Thoracic aorta (tissue), 2 donors: ENCODE measurements at regions not wholly inside any gene's neighbourhood (a gene's known extent, or its start where the extent isn't known, plus 50 kb on each side); places are given as distances from the start of the nearest gene placed in this dataset.

Experiments used
- ATAC-seq: fragments of 150-250 bp; one replicate; pipeline ENCODE4 v1.8.0; 2017; ENCODE audit warnings: low read depth; ENCODE audit not compliant: insufficient number of reproducible peaks, low FRiP score
- DNase-seq: peaks from one replicate; pipeline ENCODE4 v3.0.0-alpha.2; 2020; ENCODE audit warnings: low spot score
- H3K27ac ChIP-seq, 2 donors: fragments of 200-600 bp; sonication (generic); 1 replicate in 1 of 2; 2 replicates in 1 of 2; pipeline ENCODE4 v1.5.1; 2016; ENCODE audit warnings: mild to moderate bottlenecking in 2 of 2, moderate library complexity in 2 of 2
- H3K27me3 ChIP-seq: fragments of 200-600 bp; sonication (generic); replicated peaks from 2 replicates; pipeline ENCODE4 v1.6.0; 2016; ENCODE audit warnings: mild to moderate bottlenecking; ENCODE audit not compliant: insufficient read depth
- H3K36me3 ChIP-seq: fragments of 200-600 bp; sonication (generic); one replicate; pipeline ENCODE4 v1.5.1; 2016
- H3K4me1 ChIP-seq, 2 donors: fragments of 200-600 bp; sonication (generic); 1 replicate in 1 of 2; 2 replicates in 1 of 2; pipeline versions ENCODE4 v1.5.1 to v1.6.0; 2016; ENCODE audit warnings: low read depth in 2 of 2, mild to moderate bottlenecking in 1 of 2; ENCODE audit not compliant: control insufficient read depth in 1 of 2
- H3K4me3 ChIP-seq: fragments of 200-600 bp; sonication (generic); 2 replicates; pipeline ENCODE4 v1.5.1; 2016; ENCODE audit warnings: mild to moderate bottlenecking
- H3K9me3 ChIP-seq: fragments of 200-600 bp; sonication (generic); 2 replicates; pipeline ENCODE4 v1.5.1; 2016
- TF ChIP-seq, protein P1 (sequence below): fragments of 200-600 bp; sonication (generic); IDR thresholded peaks from one replicate; pipeline ENCODE4 v1.5.1; 2019; ENCODE audit warnings: antibody characterized with exemption

DNA sequence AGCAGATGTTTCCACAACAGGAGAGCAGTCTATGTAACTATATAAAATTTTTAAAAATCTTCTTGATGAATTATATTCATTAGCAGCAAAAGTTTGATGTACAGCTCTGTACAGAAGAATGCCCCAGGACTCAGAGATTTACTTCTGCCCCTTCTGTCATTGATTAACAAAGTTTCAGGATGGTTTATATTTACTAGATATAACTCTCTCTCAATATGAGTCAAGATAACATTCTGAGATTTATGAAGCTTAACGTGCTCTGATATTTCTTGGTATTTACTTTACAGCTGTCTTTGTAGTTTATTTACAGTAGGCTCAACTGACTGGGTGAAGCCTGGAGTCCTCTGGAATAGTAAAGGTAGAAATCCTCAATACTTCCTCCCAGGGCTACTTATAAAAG is 93.6 kb upstream of the HNMT start:
- H3K4me3 ChIP-seq, result no peak overlapping the region
- no peaks in the 10 kb centered on the region for H3K9me3 ChIP-seq

DNA sequence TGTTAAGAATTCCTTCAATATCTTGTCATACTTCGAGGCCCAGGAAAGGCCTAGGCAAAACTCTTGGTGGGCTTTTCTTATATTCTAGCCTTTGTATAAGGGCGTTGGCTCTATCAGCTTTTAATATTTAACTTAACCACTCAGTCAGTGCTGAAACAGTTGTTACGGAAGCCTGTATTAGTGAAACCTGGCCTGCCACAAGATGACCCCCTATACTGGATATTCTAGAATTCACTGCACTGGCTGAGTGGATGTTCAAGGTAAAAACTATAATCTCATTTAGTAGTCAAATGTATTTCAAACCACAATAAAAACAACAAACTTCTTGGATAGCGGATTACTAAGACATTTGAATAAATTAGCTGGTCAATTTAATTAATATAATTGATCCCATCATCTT is 91.7 kb upstream of the HNMT start:
- Histone ChIP-seq H3K27me3 (no peaks in the 10 kb centered on the region), H3K4me3 (no peak overlapping the region), H3K9me3 (no peaks in the 10 kb centered on the region), H3K36me3 (no peaks in the 10 kb centered on the region), H3K4me1 (no peaks in the 10 kb centered on the region), H3K27ac (no peak overlapping the region)
- TF ChIP-seq, protein P1, sequence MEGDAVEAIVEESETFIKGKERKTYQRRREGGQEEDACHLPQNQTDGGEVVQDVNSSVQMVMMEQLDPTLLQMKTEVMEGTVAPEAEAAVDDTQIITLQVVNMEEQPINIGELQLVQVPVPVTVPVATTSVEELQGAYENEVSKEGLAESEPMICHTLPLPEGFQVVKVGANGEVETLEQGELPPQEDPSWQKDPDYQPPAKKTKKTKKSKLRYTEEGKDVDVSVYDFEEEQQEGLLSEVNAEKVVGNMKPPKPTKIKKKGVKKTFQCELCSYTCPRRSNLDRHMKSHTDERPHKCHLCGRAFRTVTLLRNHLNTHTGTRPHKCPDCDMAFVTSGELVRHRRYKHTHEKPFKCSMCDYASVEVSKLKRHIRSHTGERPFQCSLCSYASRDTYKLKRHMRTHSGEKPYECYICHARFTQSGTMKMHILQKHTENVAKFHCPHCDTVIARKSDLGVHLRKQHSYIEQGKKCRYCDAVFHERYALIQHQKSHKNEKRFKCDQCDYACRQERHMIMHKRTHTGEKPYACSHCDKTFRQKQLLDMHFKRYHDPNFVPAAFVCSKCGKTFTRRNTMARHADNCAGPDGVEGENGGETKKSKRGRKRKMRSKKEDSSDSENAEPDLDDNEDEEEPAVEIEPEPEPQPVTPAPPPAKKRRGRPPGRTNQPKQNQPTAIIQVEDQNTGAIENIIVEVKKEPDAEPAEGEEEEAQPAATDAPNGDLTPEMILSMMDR, result no peak
- DNase-seq, result no peak
- ATAC-seq, result no peak

More for the DNA sequence above, 93.6 kb upstream of the HNMT start:
- DNase-seq (no peak), ATAC-seq (no peak)
- H3K27ac ChIP-seq, result no peak overlapping the region
- H3K36me3 ChIP-seq, result no peaks in the 10 kb centered on the region
- H3K27me3 ChIP-seq, result no peaks in the 10 kb centered on the region
- TF ChIP-seq, protein P1, result no peak
- H3K4me1 ChIP-seq, result no peaks in the 10 kb centered on the region

DNA sequence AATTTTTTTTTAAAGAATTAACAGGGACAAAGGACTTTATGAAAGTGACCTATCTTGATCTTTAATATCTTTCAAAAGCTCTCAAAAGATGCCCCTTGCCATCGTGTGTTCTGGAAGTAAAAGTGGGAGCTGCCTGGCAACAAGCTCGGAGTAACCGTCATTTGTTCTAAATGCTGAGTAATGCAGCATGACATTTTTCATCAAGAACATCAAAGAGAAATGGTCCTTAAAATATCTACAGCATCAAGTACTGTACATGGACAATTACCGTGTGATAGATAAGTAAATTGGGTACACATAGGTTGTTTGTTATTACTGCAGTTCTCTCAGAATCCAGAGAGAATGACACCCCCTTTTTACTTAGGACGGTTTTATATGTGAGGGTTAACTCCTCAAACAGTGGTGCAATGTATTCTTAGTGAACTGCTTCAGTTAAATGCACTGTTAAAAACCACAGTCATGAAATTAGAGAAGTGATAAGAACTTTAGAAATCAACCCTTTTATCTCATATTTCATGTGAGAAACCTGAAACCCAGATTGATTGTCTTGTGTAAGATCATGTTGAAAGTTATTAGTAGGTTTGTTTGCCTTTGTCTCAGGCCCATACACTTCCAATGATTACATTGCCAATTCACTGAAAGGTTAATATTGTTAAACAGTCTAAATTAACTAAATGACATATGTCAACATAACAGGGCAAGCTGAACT is 90.6 kb upstream of the HNMT start:
- H3K4me3 ChIP-seq, result no peak overlapping the region
- ATAC-seq (no peak), DNase-seq (no peak)

DNA sequence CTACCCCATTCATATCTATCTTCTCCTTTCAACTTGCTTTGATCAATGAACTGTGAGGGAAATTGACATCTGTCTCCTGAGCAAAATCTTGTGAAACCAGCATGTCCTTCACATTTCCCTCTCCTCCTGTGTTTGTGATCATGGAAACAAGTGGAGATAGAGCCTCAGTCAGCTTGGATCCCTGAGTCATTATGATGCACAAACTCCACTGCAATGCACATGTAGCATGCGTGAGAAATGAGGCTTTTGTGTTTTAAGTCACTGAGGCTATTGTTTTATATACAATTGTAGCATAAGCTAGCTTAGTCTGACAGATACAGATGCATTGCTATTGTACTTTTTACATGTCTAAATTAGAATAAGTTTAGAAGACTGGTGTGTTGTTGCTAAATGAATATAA is 85.2 kb upstream of the HNMT start:
- ATAC-seq (no peak), DNase-seq (no peak)
- no peak overlapping the region for H3K4me3 ChIP-seq
- H3K27ac ChIP-seq, result no peak overlapping the region
- no peaks in the 10 kb centered on the region for H3K4me1 ChIP-seq
- H3K27me3 ChIP-seq, result no peaks in the 10 kb centered on the region
- TF ChIP-seq, protein P1, result no peak
- no peaks in the 10 kb centered on the region for H3K36me3 ChIP-seq
- no peaks in the 10 kb centered on the region for H3K9me3 ChIP-seq

More for the DNA sequence above, 90.6 kb upstream of the HNMT start:
- Histone ChIP-seq H3K4me1 (no peaks in the 10 kb centered on the region), H3K27me3 (no peaks in the 10 kb centered on the region), H3K9me3 (no peaks in the 10 kb centered on the region), H3K36me3 (no peaks in the 10 kb centered on the region), H3K27ac (no peak overlapping the region)
- TF ChIP-seq, protein P1, result no peak

DNA sequence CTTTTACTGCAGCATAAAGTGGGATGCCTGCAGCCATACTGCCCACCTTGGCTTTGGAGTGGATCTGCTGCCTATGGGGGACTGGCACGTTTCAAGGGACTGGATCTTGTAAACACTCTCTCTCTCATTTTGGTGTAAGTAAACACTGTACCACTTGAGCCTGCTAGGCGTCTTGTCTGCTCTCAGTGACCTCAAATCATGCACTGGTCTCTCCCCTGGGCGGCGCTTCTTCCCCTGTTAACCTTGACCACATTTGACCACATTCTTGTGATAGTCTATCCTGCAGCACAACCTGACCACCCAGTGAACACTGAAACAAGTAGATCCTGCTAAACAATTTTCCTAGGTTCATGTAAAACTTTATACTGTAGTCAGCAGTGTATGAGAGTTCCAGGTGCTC is 82.6 kb upstream of the HNMT start:
- Histone ChIP-seq H3K36me3 (no peaks in the 10 kb centered on the region), H3K27ac (no peak overlapping the region), H3K9me3 (no peaks in the 10 kb centered on the region), H3K4me3 (no peak overlapping the region), H3K4me1 (no peaks in the 10 kb centered on the region), H3K27me3 (no peaks in the 10 kb centered on the region)
- ATAC-seq (no peak), DNase-seq (no peak)
- TF ChIP-seq, protein P1, result no peak
